Neural cell (in vitro differentiated cells): ENCODE measurements at regions not wholly inside any gene's neighbourhood (a gene's known extent, or its start where the extent isn't known, plus 50 kb on each side); places are given as distances from the start of the nearest gene placed in this dataset.

ENCODE experiments used
- H2AFZ ChIP-seq: fragments of 200-600, 300-800 bp; sonication (generic), shearing (Covaris generic); 2 replicates; pipeline ENCODE4 v1.6.0; 2014; ENCODE audit warnings: low read depth, mild to moderate bottlenecking, antibody characterized with exemption, low read length, moderate library complexity
- H3F3A ChIP-seq: fragments of 200-600 bp; shearing (Covaris generic); 2 replicates; pipeline ENCODE4 v1.6.1; 2016; ENCODE audit warnings: mild to moderate bottlenecking, moderate library complexity, mixed read lengths, antibody characterized with exemption, low read length; ENCODE audit not compliant: insufficient read depth, poor library complexity, severe bottlenecking
- H3K27ac ChIP-seq: fragments of 200-600, 300-800 bp; sonication (generic), shearing (Covaris generic); 2 replicates; pipeline ENCODE4 v1.5.1; 2014; ENCODE audit warnings: mild to moderate bottlenecking, low read length, moderate library complexity
- H3K27me3 ChIP-seq: fragments of 300-800, 200-600 bp; sonication (generic), shearing (Covaris generic); 2 replicates; pipeline ENCODE4 v1.6.0; 2014; ENCODE audit warnings: mild to moderate bottlenecking, low read depth, low read length, moderate library complexity; ENCODE audit not compliant: insufficient read depth
- H3K36me3 ChIP-seq: fragments of 300-800, 200-600 bp; sonication (generic), shearing (Covaris generic); 2 replicates; pipeline ENCODE4 v1.5.1; 2014; ENCODE audit warnings: mild to moderate bottlenecking, antibody characterized with exemption, low read length, moderate library complexity; ENCODE audit not compliant: insufficient read depth
- H3K4me2 ChIP-seq: fragments of 300-800, 200-600 bp; sonication (generic), shearing (Covaris generic); 2 replicates; pipeline ENCODE4 v1.6.0; 2014; ENCODE audit warnings: mild to moderate bottlenecking, low read length
- H3K4me3 ChIP-seq: fragments of 300-800, 200-600 bp; sonication (generic), shearing (Covaris generic); 2 replicates; pipeline ENCODE4 v1.5.1; 2014; ENCODE audit warnings: mild to moderate bottlenecking, low read length, moderate library complexity
- H3K79me2 ChIP-seq: fragments of 200-600 bp; shearing (Covaris generic); replicated peaks from 2 replicates; pipeline ENCODE4 v1.6.0; 2014; ENCODE audit warnings: mild to moderate bottlenecking, low read length, moderate library complexity; ENCODE audit not compliant: insufficient read depth
- H3K9ac ChIP-seq: fragments of 300-800, 200-600 bp; sonication (generic), shearing (Covaris generic); 2 replicates; pipeline ENCODE4 v1.6.1; 2016; ENCODE audit warnings: mild to moderate bottlenecking, low read length, mixed read lengths
- H3K9me2 ChIP-seq: fragments of 200-600 bp; shearing (Covaris generic); 2 replicates; pipeline ENCODE4 v1.6.1; 2016; ENCODE audit warnings: mild to moderate bottlenecking, low read length, mixed read lengths; ENCODE audit not compliant: insufficient read depth
- H3K9me3 ChIP-seq: fragments of 200-600, 300-800 bp; sonication (generic), shearing (Covaris generic); 2 replicates; pipeline ENCODE4 v1.6.1; 2016; ENCODE audit warnings: mild to moderate bottlenecking, mixed run types, low read length, moderate library complexity, mixed read lengths
- H4K20me1 ChIP-seq: fragments of 200-600 bp; shearing (Covaris generic); 2 replicates; pipeline ENCODE4 v1.6.1; 2016; ENCODE audit warnings: mild to moderate bottlenecking, mixed run types; ENCODE audit not compliant: insufficient read depth
- EP300 ChIP-seq: fragments of 450-650 bp; conservative IDR thresholded peaks from 2 replicates; pipeline ENCODE4 v1.6.1; 2014; ENCODE audit warnings: antibody characterized with exemption, mild to moderate bottlenecking, moderate library complexity; ENCODE audit not compliant: poor library complexity, severe bottlenecking
- EZH2 ChIP-seq: fragments of 200-600, 300-800 bp; shearing (Covaris generic), sonication (generic); IDR thresholded peaks from 2 replicates; pipeline ENCODE4 v1.6.1; 2014; ENCODE audit warnings: antibody characterized with exemption, low read length, borderline replicate concordance, mild to moderate bottlenecking; ENCODE audit not compliant: insufficient read depth, poor library complexity, severe bottlenecking
- MXI1 ChIP-seq: fragments of 450-650 bp; conservative IDR thresholded peaks from 2 replicates; pipeline ENCODE4 v1.6.1; 2014; ENCODE audit warnings: antibody characterized with exemption, mild to moderate bottlenecking; ENCODE audit not compliant: poor library complexity, severe bottlenecking
- POLR2AphosphoS5 ChIP-seq: IDR thresholded peaks from 2 replicates; pipeline ENCODE4 v1.6.1; 2012
- RAD21 ChIP-seq: fragments of 450-650 bp; conservative IDR thresholded peaks from 2 replicates; pipeline ENCODE4 v1.6.1; 2014; ENCODE audit warnings: antibody characterized with exemption, mild to moderate bottlenecking, moderate library complexity
- SMC3 ChIP-seq: fragments of 450-650 bp; conservative IDR thresholded peaks from 2 replicates; pipeline ENCODE4 v1.6.1; 2014; ENCODE audit warnings: antibody characterized with exemption, mild to moderate bottlenecking, moderate library complexity; ENCODE audit not compliant: poor library complexity
- TAF1 ChIP-seq: IDR thresholded peaks from 2 replicates; pipeline ENCODE4 v1.6.1; 2012; ENCODE audit warnings: low read depth
- TF ChIP-seq, protein P1 (sequence below): fragments of 450-650 bp; IDR thresholded peaks from 2 replicates; pipeline ENCODE4 v1.5.1; 2014; ENCODE audit warnings: antibody characterized with exemption, mild to moderate bottlenecking, moderate library complexity; ENCODE audit not compliant: poor library complexity, severe bottlenecking
- TF ChIP-seq, protein P2 (sequence below): IDR thresholded peaks from 2 replicates; pipeline ENCODE4 v1.6.1; 2012; ENCODE audit warnings: borderline replicate concordance

DNA sequence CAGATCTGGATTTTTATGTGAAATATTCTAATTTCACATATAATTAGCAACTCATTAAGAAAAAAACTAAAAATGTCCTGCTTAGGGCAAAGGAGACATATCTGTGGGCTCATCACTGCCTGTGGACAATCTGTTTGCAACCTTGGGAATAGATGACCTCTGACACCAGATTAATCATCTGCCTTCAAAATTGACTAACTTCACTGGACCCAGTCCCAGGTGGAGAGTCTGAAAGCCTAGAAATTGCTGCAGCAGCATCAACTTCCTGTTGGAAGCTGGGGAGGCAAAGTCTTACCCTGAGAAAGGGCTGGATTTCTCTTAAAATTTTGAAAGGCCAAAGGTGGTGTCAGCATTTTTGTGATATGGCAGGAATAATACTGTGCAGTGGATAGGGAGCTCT, 76.3 kb upstream of the TNC start:
- Histone ChIP-seq H2AFZ (no peak overlapping the region), H3K9me2 (no peaks in the 10 kb centered on the region), H3K36me3 (no peaks in the 10 kb centered on the region), H3K9me3 (no peaks in the 10 kb centered on the region), H3F3A (no peaks in the 10 kb centered on the region), H3K27ac (no peak overlapping the region), H3K4me2 (no peak overlapping the region), H3K79me2 (no peaks in the 10 kb centered on the region), H3K9ac (no peak overlapping the region), H4K20me1 (no peaks in the 10 kb centered on the region), H3K4me3 (no peak overlapping the region), H3K27me3 (no peaks in the 10 kb centered on the region)
- no peak for TF ChIP-seq RAD21
- TF ChIP-seq, protein P1, sequence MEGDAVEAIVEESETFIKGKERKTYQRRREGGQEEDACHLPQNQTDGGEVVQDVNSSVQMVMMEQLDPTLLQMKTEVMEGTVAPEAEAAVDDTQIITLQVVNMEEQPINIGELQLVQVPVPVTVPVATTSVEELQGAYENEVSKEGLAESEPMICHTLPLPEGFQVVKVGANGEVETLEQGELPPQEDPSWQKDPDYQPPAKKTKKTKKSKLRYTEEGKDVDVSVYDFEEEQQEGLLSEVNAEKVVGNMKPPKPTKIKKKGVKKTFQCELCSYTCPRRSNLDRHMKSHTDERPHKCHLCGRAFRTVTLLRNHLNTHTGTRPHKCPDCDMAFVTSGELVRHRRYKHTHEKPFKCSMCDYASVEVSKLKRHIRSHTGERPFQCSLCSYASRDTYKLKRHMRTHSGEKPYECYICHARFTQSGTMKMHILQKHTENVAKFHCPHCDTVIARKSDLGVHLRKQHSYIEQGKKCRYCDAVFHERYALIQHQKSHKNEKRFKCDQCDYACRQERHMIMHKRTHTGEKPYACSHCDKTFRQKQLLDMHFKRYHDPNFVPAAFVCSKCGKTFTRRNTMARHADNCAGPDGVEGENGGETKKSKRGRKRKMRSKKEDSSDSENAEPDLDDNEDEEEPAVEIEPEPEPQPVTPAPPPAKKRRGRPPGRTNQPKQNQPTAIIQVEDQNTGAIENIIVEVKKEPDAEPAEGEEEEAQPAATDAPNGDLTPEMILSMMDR: no peak
- no peak for TF ChIP-seq EP300
- TF ChIP-seq TAF1: no peak
- no peak for TF ChIP-seq SMC3
- TF ChIP-seq, protein P2, sequence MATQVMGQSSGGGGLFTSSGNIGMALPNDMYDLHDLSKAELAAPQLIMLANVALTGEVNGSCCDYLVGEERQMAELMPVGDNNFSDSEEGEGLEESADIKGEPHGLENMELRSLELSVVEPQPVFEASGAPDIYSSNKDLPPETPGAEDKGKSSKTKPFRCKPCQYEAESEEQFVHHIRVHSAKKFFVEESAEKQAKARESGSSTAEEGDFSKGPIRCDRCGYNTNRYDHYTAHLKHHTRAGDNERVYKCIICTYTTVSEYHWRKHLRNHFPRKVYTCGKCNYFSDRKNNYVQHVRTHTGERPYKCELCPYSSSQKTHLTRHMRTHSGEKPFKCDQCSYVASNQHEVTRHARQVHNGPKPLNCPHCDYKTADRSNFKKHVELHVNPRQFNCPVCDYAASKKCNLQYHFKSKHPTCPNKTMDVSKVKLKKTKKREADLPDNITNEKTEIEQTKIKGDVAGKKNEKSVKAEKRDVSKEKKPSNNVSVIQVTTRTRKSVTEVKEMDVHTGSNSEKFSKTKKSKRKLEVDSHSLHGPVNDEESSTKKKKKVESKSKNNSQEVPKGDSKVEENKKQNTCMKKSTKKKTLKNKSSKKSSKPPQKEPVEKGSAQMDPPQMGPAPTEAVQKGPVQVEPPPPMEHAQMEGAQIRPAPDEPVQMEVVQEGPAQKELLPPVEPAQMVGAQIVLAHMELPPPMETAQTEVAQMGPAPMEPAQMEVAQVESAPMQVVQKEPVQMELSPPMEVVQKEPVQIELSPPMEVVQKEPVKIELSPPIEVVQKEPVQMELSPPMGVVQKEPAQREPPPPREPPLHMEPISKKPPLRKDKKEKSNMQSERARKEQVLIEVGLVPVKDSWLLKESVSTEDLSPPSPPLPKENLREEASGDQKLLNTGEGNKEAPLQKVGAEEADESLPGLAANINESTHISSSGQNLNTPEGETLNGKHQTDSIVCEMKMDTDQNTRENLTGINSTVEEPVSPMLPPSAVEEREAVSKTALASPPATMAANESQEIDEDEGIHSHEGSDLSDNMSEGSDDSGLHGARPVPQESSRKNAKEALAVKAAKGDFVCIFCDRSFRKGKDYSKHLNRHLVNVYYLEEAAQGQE: no peak
- TF ChIP-seq MXI1: no peak
- TF ChIP-seq POLR2AphosphoS5: no peak
- no peak for TF ChIP-seq EZH2

DNA sequence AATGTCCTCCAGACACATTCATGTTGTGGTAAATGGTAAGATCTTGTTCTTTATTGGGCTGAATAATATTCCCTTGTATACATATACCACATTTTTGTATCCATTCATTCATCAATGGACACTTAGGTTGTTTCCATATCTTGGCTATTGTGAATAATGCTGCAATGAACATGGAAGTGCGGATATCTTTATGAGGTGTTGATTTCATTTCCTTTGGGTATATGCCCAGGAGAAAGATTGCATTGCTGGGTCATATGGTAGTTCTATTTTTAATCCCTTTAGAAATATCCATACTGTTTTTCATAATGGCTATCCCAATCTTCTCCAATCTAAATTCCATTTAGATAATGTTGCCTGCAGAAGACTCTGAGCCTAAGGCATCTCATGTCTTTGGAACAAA, 78.0 kb upstream of the TNC start:
- no peaks in the 10 kb centered on the region for H3K79me2 ChIP-seq
- H3F3A ChIP-seq: no peaks in the 10 kb centered on the region
- no peak overlapping the region for H2AFZ ChIP-seq
- no peaks in the 10 kb centered on the region for H3K9me3 ChIP-seq
- H4K20me1 ChIP-seq: no peaks in the 10 kb centered on the region
- TF ChIP-seq, protein P2: no peak
- TF ChIP-seq, protein P1: no peak
- TF ChIP-seq POLR2AphosphoS5 (no peak), TAF1 (no peak), MXI1 (no peak), EZH2 (no peak), EP300 (no peak), SMC3 (no peak), RAD21 (no peak)
- H3K27me3 ChIP-seq: no peaks in the 10 kb centered on the region
- no peak overlapping the region for H3K9ac ChIP-seq
- H3K4me3 ChIP-seq: no peak overlapping the region
- no peak overlapping the region for H3K4me2 ChIP-seq
- H3K36me3 ChIP-seq: no peaks in the 10 kb centered on the region
- no peaks in the 10 kb centered on the region for H3K9me2 ChIP-seq
- H3K27ac ChIP-seq: no peak overlapping the region
